H1 (cell line): ENCODE measurements at regions not wholly inside any gene's neighbourhood (a gene's known extent, or its start where the extent isn't known, plus 50 kb on each side); places are given as distances from the start of the nearest gene placed in this dataset.

Experiments used
- CBX8 ChIP-seq: fragments of 300-800, 300-1000 bp; sonication (generic); IDR thresholded peaks from 2 replicates; pipeline ENCODE4 v1.7.1; 2016; ENCODE audit warnings: low read depth, low read length, borderline replicate concordance
- CHD2 ChIP-seq: IDR thresholded peaks from 2 replicates; pipeline ENCODE4 v1.6.1; 2012; ENCODE audit warnings: low read length, improper control_type of control experiment
- PHF8 ChIP-seq: fragments of 200-600 bp; sonication (generic); conservative IDR thresholded peaks from 2 replicates; pipeline ENCODE4 v1.7.1; 2012; ENCODE audit warnings: low read depth, mild to moderate bottlenecking, inconsistent platforms, low read length, moderate library complexity
- POLR2AphosphoS5 ChIP-seq: IDR thresholded peaks from 2 replicates; pipeline ENCODE4 v1.6.1; 2011; ENCODE audit warnings: low read depth, low read length
- RAD21 ChIP-seq, 2 experiments: IDR thresholded peaks in 1 of 2; conservative IDR thresholded peaks in 1 of 2; 2 replicates each; pipeline ENCODE4 v1.6.1; 2011; ENCODE audit warnings: low read depth in 2 of 2, low read length in 2 of 2, improper control_type of control experiment in 1 of 2, inconsistent platforms in 1 of 2, mild to moderate bottlenecking in 1 of 2, moderate library complexity in 1 of 2
- TAF7 ChIP-seq: optimal IDR thresholded peaks from 2 replicates; pipeline ENCODE3; 2011; ENCODE audit warnings: low read depth, mild to moderate bottlenecking, inconsistent platforms, low read length, moderate library complexity, borderline replicate concordance
- TF ChIP-seq, protein P1 (sequence below): IDR thresholded peaks from 2 replicates; pipeline ENCODE4 v1.6.1; 2012; ENCODE audit warnings: inconsistent platforms

DNA sequence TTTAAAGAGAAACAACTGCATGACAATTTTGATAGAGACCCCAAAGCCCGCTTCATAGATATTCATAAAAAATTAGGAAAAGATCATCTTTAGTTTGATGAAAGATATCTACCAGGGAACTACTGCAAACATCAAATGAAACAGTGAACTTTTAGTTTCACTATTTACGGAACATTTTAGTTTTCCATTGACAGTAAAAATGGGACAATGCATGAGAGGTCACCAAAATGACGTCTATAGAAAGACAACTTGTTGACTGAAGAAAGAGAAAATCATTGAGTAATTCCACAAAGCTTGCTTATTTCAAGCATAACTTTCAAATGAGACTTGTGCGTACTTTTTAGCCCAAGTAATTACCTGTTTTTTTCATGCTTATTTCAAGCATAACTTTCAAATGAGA, 411.4 kb downstream of the HLX start (continued):
- TF ChIP-seq PHF8 (no peak), CBX8 (no peak), POLR2AphosphoS5 (no peak), CHD2 (no peak), TAF7 (no peak), RAD21 (IDR thresholded peaks at IDR 0.05 in 1 of 2, conservative IDR thresholded peaks at IDR 0.05 in 1 of 2; ENCODE audit: low read depth in 2 of 2, low read length in 2 of 2) (no peak)
- TF ChIP-seq, protein P1, sequence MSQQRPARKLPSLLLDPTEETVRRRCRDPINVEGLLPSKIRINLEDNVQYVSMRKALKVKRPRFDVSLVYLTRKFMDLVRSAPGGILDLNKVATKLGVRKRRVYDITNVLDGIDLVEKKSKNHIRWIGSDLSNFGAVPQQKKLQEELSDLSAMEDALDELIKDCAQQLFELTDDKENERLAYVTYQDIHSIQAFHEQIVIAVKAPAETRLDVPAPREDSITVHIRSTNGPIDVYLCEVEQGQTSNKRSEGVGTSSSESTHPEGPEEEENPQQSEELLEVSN: no peak
